IPS-NIHi7 (cell line): ENCODE measurements at regions not wholly inside any gene's neighbourhood (a gene's known extent, or its start where the extent isn't known, plus 50 kb on each side); places are given as distances from the start of the nearest gene placed in this dataset.
"Not testable (repeated sequence)": the region's sequence is repeated elsewhere in the genome, so short reads cannot be mapped to it uniquely, and the experiment has no call there.

Experiments
- DNase-seq: peaks from one replicate; pipeline ENCODE4 v3.0.0; 2012; ENCODE audit warnings: mixed read lengths; ENCODE audit errors: extremely low spot score

- no peak for DNase-seq
These were observed 183.6 kb upstream of the SMIM30 start for GRCh38 chr7:113301983-113302382.

DNA sequence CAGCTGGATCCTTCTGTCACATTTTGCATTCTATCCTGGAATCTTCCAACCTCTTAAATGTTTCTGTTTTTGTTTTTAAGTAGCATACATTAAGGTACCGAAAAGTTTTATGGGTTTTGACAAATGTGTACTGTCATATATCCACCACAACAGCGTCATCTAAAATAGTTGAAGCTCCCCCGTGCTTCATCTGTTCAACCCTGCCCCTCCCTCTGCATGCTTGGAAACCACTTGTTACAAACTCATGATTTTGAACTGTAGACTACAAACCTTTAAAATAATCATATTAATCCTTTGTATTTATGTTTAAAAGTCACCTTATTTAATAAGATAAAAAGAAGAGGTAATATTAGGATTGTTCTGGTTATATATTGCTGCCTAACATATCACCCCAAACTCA lies 182.8 kb upstream of the SMIM30 start:
- no peak for DNase-seq

GRCh38 chr7:113299748-113300147 lies 181.4 kb upstream of the SMIM30 start:
- no peak for DNase-seq

GRCh38 chr7:113298501-113298900 lies 180.1 kb upstream of the SMIM30 start:
- no peak for DNase-seq

DNA sequence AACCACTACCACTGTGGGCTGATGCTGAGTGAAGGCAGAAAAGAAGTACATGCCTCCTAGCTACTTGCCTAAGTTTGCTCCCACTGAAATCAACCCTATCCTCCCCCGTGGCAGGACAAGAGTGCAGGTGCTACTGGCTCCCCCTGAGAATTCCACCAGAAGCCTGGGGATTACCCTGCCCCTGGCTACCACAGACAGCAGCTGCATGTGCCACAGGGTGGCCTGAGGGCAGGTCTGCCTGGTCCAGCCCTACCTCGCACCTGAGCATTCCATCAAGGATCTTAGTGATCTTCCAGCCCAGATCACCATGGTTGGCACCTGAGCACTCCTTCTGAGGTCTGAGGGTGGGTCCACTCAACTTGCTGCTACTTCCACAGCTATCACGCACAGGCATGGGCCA lies 176.4 kb upstream of the SMIM30 start:
- DNase-seq = no peak

GRCh38 chr7:113292105-113292504 lies 173.8 kb upstream of the SMIM30 start:
- no peak for DNase-seq

DNA sequence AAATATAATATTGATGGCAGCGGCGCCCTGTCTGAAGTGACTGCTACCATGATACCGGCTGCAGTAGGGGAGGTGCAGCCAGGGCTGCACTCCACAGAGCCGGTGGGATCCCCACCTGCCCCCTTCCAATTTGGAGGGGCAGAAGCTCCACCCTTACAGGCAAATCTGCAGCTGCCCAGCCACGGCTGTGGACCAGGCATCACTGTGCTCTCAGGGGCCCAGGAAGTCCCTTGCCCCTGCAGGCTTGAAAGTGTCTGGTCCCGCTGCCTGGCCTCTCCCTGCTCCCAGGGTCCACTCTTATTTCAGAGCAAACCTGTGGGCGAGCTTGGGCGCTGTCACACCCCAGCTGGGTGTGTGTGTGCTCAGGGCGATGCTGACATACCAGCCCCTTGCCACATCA lies 172.7 kb upstream of the SMIM30 start:
- DNase-seq = no peak

DNA sequence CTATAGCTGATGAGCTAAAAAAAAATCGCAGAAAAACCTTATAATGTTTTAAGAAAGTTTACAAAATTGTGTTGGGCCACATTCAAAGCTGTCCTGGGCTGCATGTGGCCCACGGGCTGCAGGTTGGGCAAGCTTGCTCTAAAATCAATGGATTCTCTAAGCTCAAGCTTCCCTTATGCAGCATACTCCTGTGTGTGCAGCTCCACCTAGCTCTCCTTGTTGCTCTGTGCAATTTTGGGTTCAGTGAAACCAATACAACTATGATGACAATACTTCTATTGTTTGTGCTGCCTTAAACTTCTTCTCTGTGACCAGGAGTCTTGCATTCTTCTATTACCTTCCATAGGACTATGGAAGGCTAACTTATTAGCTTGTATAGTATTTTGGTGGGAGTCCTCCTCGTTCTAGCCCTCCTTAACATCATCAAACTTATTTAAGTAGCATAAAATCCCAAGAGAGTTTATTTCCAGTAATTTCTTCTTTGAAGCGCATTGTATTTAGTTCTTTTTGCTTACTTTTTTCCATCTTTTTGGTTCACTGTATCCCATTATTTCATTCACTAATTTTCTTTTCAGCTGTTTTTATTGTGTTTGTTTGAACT lies 170.9 kb upstream of the SMIM30 start:
- peak; percentile 37 for DNase-seq

DNA sequence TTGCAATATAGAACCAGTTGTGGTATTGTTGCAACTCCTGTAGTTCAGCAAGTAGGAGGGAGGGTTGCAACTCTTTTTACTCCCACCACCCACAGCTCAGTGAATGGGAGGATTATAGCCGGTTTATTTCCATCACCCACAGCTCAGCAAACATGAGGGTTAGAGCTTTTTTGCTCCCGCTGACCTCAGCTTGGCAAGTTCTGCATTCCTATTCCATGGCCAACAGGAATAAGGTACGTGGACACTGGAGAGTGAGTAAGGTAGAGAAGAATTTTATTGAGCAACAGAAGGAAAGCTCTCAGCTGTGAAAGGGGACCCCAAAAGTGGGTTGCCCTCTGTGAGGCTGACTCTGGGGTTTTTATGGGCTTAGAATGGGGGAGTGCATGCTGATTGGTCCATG lies 167.1 kb upstream of the SMIM30 start:
- no peak for DNase-seq

DNA sequence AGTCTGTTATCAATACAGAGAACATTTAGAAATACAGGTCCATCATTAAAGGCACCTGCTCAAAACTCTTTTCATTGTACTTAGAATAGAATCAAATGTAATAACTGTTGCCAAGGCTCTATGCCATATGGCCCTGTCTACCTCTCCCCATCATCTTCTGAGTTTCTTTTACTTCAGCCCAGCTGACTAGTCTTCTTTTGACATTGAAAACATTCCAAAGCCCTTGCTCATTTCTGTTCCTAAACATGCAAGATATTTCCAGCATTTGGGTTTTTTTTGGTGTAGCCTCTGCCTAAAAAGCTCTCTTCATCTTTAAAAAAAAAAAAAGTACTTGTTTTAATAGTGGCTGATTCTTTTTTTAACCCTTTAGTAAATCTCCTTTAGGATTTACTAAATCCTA lies 165.5 kb upstream of the SMIM30 start:
- no peak for DNase-seq

DNA sequence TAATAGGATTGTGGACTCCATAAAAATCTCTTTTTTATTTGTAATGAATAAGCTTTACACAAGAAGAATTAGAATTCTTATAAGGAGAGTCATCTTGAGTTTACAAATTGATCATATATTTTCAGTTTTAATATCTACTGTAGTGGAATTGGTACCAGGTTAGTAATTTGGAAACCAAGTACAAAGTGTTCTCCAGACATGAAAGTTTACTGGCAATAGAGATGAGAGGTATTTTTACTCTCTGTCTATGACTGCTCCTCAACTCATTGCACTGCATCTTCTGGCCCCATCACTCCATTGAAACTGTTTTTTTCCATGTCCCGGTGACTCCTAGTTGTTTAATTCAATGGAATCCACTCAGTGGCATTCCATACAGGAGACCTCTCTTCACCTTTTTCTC lies 164.5 kb upstream of the SMIM30 start:
- no peak for DNase-seq

DNA sequence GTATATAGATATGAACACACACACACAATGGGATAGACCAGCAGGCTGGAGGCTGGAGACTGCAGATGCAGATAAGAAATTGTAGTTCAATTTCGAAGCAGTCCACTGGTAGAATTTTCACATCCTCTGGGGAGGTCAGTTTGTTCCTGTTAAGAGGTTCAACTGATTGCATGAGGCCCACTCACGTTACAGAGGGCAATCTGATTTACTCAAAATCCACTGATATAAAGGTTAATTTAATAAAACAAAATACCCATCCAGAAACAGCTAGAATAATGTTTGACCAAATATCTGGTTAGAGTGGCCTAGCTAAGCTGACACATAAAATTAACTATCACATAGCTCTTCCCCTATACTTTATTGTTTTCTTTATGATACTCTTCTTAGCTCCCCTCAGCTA lies 162.9 kb upstream of the SMIM30 start:
- no peak for DNase-seq

DNA sequence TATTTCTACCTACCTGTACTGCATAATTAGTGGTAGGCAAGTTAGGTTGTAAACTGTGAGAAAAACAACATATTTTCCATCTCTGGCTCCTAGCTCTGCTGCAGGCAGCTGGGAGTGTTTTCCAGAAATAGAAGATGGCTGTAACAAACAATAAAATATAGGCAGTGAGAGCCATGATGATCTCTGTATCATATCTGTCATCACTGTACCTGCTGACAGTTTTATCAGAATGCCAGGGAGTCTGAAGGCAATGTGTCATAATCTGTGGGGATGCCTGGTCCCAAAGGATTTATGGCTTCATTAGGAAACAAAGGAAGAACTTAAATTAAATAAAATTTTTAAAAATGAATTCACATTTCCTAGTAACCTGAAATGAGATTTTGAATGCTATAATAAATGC lies 160.9 kb upstream of the SMIM30 start:
- no peak for DNase-seq

DNA sequence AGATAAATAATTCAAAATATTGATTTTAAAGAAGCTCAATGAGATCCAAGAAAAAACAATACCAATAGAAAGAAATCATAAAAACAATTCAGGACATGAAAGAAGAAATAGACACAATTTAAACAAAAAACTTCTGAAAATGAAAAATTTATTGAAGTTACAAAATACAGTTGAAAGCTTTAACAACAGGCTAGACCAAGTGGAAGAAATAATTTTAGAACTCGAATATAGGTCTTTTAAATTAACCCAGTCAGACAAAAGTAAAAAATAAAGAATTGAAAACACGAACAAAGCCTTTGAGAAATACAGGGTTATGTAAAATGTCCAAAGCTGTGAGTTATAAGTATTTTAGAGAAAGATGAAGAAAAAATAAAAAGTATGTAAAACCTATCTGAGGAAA lies 152.4 kb upstream of the SMIM30 start:
- no peak for DNase-seq

DNA sequence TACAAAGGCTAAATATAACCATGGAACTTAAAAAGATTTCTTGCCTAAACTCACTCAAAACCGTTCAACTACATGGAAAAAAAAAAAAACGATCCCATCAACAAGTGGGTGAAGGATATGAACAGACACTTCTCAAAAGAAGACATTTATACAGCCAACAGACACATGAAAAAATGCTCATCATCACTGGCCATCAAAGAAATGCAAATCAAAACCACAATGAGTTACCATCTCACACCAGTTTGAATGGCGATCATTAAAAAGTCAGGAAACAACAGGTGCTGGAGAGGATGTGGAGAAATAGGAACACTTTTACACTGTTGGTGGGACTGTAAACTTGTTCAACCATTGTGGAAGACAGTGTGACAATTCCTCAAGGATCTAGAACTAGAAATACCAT lies 151.2 kb upstream of the SMIM30 start:
- not testable (repeated sequence) for DNase-seq

GRCh38 chr7:113268757-113269156 lies 150.4 kb upstream of the SMIM30 start:
- no peak for DNase-seq

- DNase-seq = no peak
These were observed 149.5 kb upstream of the SMIM30 start for GRCh38 chr7:113267885-113268284.

DNA sequence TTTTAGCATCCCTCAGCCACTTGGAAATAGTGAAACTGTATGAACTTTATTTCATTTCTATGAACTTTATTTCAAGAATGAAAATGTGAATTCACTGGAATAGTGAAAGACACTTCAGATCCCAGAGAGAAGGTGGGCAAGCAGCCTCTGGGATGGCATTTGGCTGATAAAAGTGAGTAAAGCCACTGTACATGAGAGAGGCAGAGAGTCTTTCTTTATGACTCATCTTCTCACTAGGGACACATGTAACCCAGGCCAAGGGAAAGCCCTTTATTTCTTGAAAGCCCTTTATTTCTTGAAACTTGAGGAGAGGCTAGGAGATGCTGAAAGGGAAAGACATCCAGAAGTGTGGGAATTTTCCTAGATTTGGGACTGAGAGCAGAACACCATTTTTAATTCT lies 148.9 kb upstream of the SMIM30 start:
- DNase-seq = no peak

- DNase-seq = no peak
These were observed 145.4 kb upstream of the SMIM30 start for GRCh38 chr7:113263749-113264148.

DNA sequence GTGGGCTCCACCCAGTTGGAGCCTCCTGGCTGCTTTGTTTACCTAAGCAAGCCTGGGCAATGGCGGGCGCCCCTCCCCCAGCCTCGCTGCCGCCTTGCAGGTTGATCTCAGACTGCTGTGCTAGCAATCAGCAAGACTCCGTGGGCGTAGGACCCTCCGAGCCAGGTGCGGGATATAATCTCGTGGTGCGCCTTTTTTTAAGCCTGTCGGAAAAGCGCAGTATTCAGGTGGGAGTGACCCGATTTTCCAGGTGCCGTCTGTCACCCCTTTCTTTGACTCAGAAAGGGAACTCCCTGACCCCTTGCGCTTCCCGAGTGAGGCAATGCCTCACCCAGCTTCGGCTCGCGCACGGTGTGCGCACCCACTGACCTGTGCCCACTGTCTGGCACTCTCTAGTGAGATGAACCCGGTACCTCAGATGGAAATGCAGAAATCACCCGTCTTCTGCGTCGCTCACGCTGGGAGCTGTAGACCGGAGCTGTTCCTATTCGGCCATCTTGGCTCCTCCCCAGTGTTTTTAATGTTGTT lies 144.9 kb upstream of the SMIM30 start:
- not testable (repeated sequence) for DNase-seq

DNA sequence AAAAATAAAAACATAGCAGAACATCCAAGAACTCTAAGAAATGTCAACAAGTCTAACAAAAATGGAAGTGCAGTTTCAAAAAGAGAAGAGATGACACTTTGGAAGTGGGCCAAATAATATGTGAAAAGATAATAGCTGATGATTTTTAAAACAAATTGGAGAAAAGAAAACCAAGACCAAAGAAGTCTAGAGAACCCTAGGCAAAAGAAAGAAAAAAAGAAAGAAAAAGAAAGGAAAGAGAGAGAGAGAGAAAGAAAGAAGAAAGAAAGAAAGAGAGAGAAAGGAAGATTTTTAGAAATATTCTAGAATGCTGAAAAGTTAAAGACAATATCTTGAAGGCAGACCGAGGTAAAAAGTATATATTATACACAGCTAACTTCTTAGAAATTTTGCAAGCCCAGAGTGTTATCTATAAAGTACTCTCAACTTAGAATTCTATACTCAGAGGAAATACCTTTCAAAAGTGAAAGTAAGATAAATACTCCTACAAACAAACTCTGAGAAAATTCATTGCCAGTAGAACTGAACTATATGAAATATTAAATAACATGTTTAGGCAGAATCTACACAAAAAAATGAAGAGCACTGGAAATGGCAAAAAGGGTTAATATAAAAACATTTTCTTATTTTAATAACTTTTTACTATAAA lies 138.7 kb upstream of the SMIM30 start:
- DNase-seq = no peak

- DNase-seq = no peak
These were observed 128.8 kb upstream of the SMIM30 start for GRCh38 chr7:113247198-113247597.

GRCh38 chr7:113246738-113247137 lies 128.4 kb upstream of the SMIM30 start:
- DNase-seq = no peak

DNA sequence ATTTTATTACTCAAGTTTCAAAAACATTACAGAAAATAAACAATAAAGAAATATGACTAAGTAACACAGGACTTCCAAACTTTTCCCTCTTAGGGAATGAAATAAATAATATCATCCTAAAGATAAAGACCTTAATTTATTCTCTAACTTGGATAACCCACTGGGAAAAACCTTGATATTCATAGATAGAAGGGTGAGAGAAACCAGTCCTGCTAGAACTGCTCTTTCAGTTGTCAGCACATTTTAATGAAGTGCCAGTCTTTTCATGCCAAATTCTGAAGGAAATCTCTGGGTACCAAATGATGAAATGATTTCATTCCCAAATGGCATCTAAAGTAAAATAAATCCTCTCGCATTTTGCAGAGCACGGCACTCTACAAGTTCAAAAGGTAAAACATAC lies 114.5 kb upstream of the SMIM30 start:
- DNase-seq = no peak
